ENCODE measurements at regions not wholly inside any gene's neighbourhood (a gene's known extent, or its start where the extent isn't known, plus 50 kb on each side); places are given as distances from the start of the nearest gene placed in this dataset.

DNA sequence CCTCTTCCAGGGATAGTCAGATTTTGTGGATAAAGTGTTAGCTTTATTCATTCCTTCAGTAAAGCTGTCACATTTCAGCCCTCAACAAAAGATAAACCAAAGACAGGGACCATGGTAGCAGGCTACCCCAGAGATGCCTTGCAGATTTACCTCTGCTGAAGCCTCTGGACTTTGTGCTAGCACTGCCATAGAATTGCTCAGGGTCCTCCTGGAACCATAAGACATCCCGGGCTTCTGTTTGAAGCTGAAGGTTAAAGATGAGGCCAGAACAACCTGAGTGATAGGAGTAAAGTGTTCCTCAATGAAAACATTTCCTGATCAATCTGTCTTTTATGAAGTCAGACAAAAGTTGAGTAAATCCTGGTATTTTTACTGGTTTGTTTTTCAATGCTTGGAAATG is 57.5 kb upstream of the ARL15 start:
- intact Hi-C loops (cut with DNase I) = no loop called here
- Histone ChIP-seq H3K27me3 (no peaks in the 10 kb centered on the region), H3K4me3 (replicated peaks in 1 of 3) (no peak overlapping the region), H3K9me3 (no peaks in the 10 kb centered on the region), H3K27ac (no peak overlapping the region), H3K4me1 (no peaks in the 10 kb centered on the region), H3K36me3 (no peaks in the 10 kb centered on the region)
- WGBS, 2 donors = 81 to 82% methylated on average over 1 of the region's 1 CpG
- TF ChIP-seq, protein P1, sequence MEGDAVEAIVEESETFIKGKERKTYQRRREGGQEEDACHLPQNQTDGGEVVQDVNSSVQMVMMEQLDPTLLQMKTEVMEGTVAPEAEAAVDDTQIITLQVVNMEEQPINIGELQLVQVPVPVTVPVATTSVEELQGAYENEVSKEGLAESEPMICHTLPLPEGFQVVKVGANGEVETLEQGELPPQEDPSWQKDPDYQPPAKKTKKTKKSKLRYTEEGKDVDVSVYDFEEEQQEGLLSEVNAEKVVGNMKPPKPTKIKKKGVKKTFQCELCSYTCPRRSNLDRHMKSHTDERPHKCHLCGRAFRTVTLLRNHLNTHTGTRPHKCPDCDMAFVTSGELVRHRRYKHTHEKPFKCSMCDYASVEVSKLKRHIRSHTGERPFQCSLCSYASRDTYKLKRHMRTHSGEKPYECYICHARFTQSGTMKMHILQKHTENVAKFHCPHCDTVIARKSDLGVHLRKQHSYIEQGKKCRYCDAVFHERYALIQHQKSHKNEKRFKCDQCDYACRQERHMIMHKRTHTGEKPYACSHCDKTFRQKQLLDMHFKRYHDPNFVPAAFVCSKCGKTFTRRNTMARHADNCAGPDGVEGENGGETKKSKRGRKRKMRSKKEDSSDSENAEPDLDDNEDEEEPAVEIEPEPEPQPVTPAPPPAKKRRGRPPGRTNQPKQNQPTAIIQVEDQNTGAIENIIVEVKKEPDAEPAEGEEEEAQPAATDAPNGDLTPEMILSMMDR (IDR thresholded peaks at IDR 0.05) = no peak
- no peak for TF ChIP-seq POLR2A (IDR thresholded peaks at IDR 0.05)
- DNase-seq = no peak

DNA sequence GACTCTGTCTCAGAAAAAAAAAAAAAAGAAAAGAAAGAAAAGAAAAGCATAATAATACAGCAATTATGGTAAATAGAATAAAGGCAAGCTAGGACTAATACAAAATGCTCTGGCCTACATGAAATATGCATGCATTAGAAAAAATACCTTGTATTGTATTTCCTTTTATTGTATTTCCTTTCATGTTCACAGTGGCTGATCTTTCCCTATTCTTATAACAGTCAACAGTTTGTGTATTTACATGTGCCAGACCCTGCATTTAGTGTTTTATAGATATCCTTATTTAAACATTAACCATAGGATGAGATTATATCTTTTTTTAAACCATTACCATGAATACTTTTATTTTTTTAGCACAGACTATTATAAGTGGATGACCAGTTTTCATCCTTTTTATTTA is 56.3 kb upstream of the ARL15 start:
- intact Hi-C loops (cut with DNase I) = no loop called here
- Histone ChIP-seq H3K36me3 (no peaks in the 10 kb centered on the region), H3K27ac (no peak overlapping the region), H3K4me1 (no peaks in the 10 kb centered on the region), H3K4me3 (replicated peaks in 1 of 3) (no peak overlapping the region), H3K27me3 (no peaks in the 10 kb centered on the region), H3K9me3 (no peaks in the 10 kb centered on the region)
- TF ChIP-seq, protein P1 (IDR thresholded peaks at IDR 0.05) = no peak
- no peak for TF ChIP-seq POLR2A (IDR thresholded peaks at IDR 0.05)
- no peak for DNase-seq

DNA sequence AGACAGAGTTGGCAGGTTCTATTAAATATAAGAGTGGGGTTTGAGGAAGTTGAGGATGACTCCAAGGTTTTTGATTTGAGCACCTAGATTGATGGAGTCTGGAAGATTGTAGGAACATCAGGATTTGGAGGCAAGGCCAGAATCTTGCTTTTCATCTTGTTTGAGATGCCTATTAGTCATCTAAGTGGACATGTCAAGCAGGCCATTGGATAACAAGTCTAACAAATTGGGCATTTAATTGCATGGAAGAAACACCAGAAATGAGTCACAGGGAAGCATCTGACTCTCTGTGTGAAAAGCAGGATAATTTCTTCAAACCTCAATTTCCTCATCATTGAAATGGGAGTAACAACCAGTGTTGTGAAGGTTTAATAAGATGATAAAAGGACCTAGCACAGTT is 53.3 kb upstream of the ARL15 start:
- Histone ChIP-seq H3K9me3 (no peaks in the 10 kb centered on the region), H3K27me3 (no peaks in the 10 kb centered on the region), H3K4me1 (no peaks in the 10 kb centered on the region), H3K36me3 (no peaks in the 10 kb centered on the region), H3K4me3 (replicated peaks in 1 of 3) (no peak overlapping the region), H3K27ac (no peak overlapping the region)
- TF ChIP-seq, protein P1 (IDR thresholded peaks at IDR 0.05) = no peak
- TF ChIP-seq POLR2A (IDR thresholded peaks at IDR 0.05) = no peak
- intact Hi-C loops (cut with DNase I) = no loop called here
- DNase-seq = no peak

DNA sequence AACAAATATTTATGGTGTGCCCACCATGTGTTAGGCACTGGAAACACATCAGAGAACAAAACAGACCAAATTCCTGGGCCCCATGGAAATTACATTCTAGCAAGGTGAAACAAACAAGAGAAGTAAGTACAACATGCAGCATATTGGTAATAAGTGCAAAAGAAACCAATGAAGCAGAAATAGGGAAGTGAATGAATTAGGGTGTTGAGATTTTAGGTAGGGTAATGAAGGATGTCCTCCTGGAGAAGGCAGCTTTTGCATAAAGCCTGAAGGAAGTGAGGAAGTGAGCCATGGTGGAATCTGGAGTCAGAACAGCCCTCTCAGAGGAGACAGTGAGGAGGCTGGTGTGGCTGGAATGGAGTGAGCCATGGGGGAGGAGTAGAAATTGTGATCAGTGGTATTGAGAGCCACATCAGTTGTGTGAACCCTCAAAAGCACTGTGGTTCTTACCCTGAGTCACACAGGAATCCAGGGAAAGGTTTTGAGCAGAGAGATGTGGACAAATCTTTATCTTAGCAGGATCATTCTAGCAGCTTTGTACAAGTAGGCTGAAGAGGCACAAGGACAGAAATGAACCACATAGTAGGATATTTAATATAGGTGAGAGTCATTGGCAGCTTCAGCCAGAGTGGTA is 52.7 kb upstream of the ARL15 start:
- Histone ChIP-seq H3K9me3 (no peaks in the 10 kb centered on the region), H3K27ac (no peak overlapping the region), H3K4me1 (no peaks in the 10 kb centered on the region), H3K27me3 (no peaks in the 10 kb centered on the region), H3K36me3 (no peaks in the 10 kb centered on the region), H3K4me3 (replicated peaks in 1 of 3) (no peak overlapping the region)
- DNase-seq = no peak
- TF ChIP-seq, protein P1 (IDR thresholded peaks at IDR 0.05) = no peak
- no peak for TF ChIP-seq POLR2A (IDR thresholded peaks at IDR 0.05)
- intact Hi-C loops (cut with DNase I) = no loop called here

DNA sequence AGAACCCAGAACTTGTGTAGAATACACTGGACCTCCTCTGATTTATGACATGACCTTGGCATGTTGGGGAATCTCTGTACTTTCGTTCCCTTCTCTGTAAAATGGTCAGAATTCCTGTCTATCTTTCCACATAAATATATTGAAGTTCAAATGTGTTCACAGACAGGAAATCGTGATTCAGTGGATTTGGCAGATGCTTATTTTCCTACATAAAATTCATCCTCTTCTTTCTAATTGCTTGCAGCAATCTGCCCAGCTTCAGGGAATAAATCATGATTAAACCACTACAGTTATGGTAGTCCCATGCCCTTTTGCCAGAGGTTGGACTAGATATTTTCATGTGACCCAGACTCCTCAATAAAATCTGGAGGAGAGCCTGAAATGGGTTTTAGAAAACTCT is 52.1 kb upstream of the ARL15 start:
- 59 to 63% methylated on average over 2 of the region's 2 CpGs for WGBS, 2 donors
- Histone ChIP-seq H3K27ac (no peak overlapping the region), H3K4me1 (no peaks in the 10 kb centered on the region), H3K27me3 (no peaks in the 10 kb centered on the region), H3K4me3 (replicated peaks in 1 of 3) (no peak overlapping the region), H3K9me3 (no peaks in the 10 kb centered on the region), H3K36me3 (no peaks in the 10 kb centered on the region)
- intact Hi-C loops (cut with DNase I) = no loop called here
- DNase-seq = no peak
- TF ChIP-seq, protein P1 (IDR thresholded peaks at IDR 0.05) = no peak
- TF ChIP-seq POLR2A (IDR thresholded peaks at IDR 0.05) = no peak

Data from thyroid gland (tissue), 4 donors.